Neural cell (in vitro differentiated cells): ENCODE measurements at regions not wholly inside any gene's neighbourhood (a gene's known extent, or its start where the extent isn't known, plus 50 kb on each side); places are given as distances from the start of the nearest gene placed in this dataset.

Experiments
- H2AFZ ChIP-seq: fragments of 200-600, 300-800 bp; sonication (generic), shearing (Covaris generic); 2 replicates; pipeline ENCODE4 v1.6.0; 2014; ENCODE audit warnings: low read depth, mild to moderate bottlenecking, antibody characterized with exemption, low read length, moderate library complexity
- H3F3A ChIP-seq: fragments of 200-600 bp; shearing (Covaris generic); 2 replicates; pipeline ENCODE4 v1.6.1; 2016; ENCODE audit warnings: mild to moderate bottlenecking, moderate library complexity, mixed read lengths, antibody characterized with exemption, low read length; ENCODE audit not compliant: insufficient read depth, poor library complexity, severe bottlenecking
- H3K27ac ChIP-seq: fragments of 200-600, 300-800 bp; sonication (generic), shearing (Covaris generic); 2 replicates; pipeline ENCODE4 v1.5.1; 2014; ENCODE audit warnings: mild to moderate bottlenecking, low read length, moderate library complexity
- H3K27me3 ChIP-seq: fragments of 300-800, 200-600 bp; sonication (generic), shearing (Covaris generic); 2 replicates; pipeline ENCODE4 v1.6.0; 2014; ENCODE audit warnings: mild to moderate bottlenecking, low read depth, low read length, moderate library complexity; ENCODE audit not compliant: insufficient read depth
- H3K36me3 ChIP-seq: fragments of 300-800, 200-600 bp; sonication (generic), shearing (Covaris generic); 2 replicates; pipeline ENCODE4 v1.5.1; 2014; ENCODE audit warnings: mild to moderate bottlenecking, antibody characterized with exemption, low read length, moderate library complexity; ENCODE audit not compliant: insufficient read depth
- H3K4me2 ChIP-seq: fragments of 300-800, 200-600 bp; sonication (generic), shearing (Covaris generic); 2 replicates; pipeline ENCODE4 v1.6.0; 2014; ENCODE audit warnings: mild to moderate bottlenecking, low read length
- H3K4me3 ChIP-seq: fragments of 300-800, 200-600 bp; sonication (generic), shearing (Covaris generic); 2 replicates; pipeline ENCODE4 v1.5.1; 2014; ENCODE audit warnings: mild to moderate bottlenecking, low read length, moderate library complexity
- H3K79me2 ChIP-seq: fragments of 200-600 bp; shearing (Covaris generic); replicated peaks from 2 replicates; pipeline ENCODE4 v1.6.0; 2014; ENCODE audit warnings: mild to moderate bottlenecking, low read length, moderate library complexity; ENCODE audit not compliant: insufficient read depth
- H3K9ac ChIP-seq: fragments of 300-800, 200-600 bp; sonication (generic), shearing (Covaris generic); 2 replicates; pipeline ENCODE4 v1.6.1; 2016; ENCODE audit warnings: mild to moderate bottlenecking, low read length, mixed read lengths
- H3K9me2 ChIP-seq: fragments of 200-600 bp; shearing (Covaris generic); 2 replicates; pipeline ENCODE4 v1.6.1; 2016; ENCODE audit warnings: mild to moderate bottlenecking, low read length, mixed read lengths; ENCODE audit not compliant: insufficient read depth
- H3K9me3 ChIP-seq: fragments of 200-600, 300-800 bp; sonication (generic), shearing (Covaris generic); 2 replicates; pipeline ENCODE4 v1.6.1; 2016; ENCODE audit warnings: mild to moderate bottlenecking, mixed run types, low read length, moderate library complexity, mixed read lengths
- H4K20me1 ChIP-seq: fragments of 200-600 bp; shearing (Covaris generic); 2 replicates; pipeline ENCODE4 v1.6.1; 2016; ENCODE audit warnings: mild to moderate bottlenecking, mixed run types; ENCODE audit not compliant: insufficient read depth
- EP300 ChIP-seq: fragments of 450-650 bp; conservative IDR thresholded peaks from 2 replicates; pipeline ENCODE4 v1.6.1; 2014; ENCODE audit warnings: antibody characterized with exemption, mild to moderate bottlenecking, moderate library complexity; ENCODE audit not compliant: poor library complexity, severe bottlenecking
- EZH2 ChIP-seq: fragments of 200-600, 300-800 bp; shearing (Covaris generic), sonication (generic); IDR thresholded peaks from 2 replicates; pipeline ENCODE4 v1.6.1; 2014; ENCODE audit warnings: antibody characterized with exemption, low read length, borderline replicate concordance, mild to moderate bottlenecking; ENCODE audit not compliant: insufficient read depth, poor library complexity, severe bottlenecking
- MXI1 ChIP-seq: fragments of 450-650 bp; conservative IDR thresholded peaks from 2 replicates; pipeline ENCODE4 v1.6.1; 2014; ENCODE audit warnings: antibody characterized with exemption, mild to moderate bottlenecking; ENCODE audit not compliant: poor library complexity, severe bottlenecking
- POLR2AphosphoS5 ChIP-seq: IDR thresholded peaks from 2 replicates; pipeline ENCODE4 v1.6.1; 2012
- RAD21 ChIP-seq: fragments of 450-650 bp; conservative IDR thresholded peaks from 2 replicates; pipeline ENCODE4 v1.6.1; 2014; ENCODE audit warnings: antibody characterized with exemption, mild to moderate bottlenecking, moderate library complexity
- SMC3 ChIP-seq: fragments of 450-650 bp; conservative IDR thresholded peaks from 2 replicates; pipeline ENCODE4 v1.6.1; 2014; ENCODE audit warnings: antibody characterized with exemption, mild to moderate bottlenecking, moderate library complexity; ENCODE audit not compliant: poor library complexity
- TAF1 ChIP-seq: IDR thresholded peaks from 2 replicates; pipeline ENCODE4 v1.6.1; 2012; ENCODE audit warnings: low read depth
- TF ChIP-seq, protein P1 (sequence below): IDR thresholded peaks from 2 replicates; pipeline ENCODE4 v1.6.1; 2012; ENCODE audit warnings: borderline replicate concordance

DNA sequence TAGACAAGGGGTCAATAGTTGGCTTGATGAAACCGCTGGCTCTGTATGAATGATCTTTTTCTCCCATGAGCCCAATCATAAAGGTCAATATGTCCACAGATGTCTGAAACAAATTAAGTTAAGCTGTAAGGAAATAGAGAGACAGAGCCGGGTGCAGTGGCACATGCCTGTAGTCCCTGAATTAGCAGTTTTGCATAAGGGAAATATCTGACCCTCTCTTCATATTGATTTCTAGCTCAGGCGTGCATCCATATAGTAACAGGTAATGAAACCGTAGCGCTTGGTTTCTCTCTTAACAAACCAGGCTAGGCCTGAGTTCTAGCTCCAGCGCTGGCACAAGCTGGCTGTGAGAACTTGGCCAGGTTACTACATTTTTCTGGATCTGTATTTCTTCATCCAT lies 118.1 kb upstream of the ERCC6L2 start:
- Histone ChIP-seq H3K27me3 (peaks cover 4% of the 10 kb centered on the region), H3K9ac (no peak overlapping the region), H3K36me3 (no peaks in the 10 kb centered on the region), H3K27ac (no peak overlapping the region), H3K4me2 (no peak overlapping the region), H3K4me3 (no peak overlapping the region), H3K79me2 (no peaks in the 10 kb centered on the region), H3K9me2 (no peaks in the 10 kb centered on the region), H3K9me3 (no peaks in the 10 kb centered on the region), H3F3A (no peaks in the 10 kb centered on the region), H4K20me1 (no peaks in the 10 kb centered on the region), H2AFZ (no peak overlapping the region)
- TF ChIP-seq, protein P1, sequence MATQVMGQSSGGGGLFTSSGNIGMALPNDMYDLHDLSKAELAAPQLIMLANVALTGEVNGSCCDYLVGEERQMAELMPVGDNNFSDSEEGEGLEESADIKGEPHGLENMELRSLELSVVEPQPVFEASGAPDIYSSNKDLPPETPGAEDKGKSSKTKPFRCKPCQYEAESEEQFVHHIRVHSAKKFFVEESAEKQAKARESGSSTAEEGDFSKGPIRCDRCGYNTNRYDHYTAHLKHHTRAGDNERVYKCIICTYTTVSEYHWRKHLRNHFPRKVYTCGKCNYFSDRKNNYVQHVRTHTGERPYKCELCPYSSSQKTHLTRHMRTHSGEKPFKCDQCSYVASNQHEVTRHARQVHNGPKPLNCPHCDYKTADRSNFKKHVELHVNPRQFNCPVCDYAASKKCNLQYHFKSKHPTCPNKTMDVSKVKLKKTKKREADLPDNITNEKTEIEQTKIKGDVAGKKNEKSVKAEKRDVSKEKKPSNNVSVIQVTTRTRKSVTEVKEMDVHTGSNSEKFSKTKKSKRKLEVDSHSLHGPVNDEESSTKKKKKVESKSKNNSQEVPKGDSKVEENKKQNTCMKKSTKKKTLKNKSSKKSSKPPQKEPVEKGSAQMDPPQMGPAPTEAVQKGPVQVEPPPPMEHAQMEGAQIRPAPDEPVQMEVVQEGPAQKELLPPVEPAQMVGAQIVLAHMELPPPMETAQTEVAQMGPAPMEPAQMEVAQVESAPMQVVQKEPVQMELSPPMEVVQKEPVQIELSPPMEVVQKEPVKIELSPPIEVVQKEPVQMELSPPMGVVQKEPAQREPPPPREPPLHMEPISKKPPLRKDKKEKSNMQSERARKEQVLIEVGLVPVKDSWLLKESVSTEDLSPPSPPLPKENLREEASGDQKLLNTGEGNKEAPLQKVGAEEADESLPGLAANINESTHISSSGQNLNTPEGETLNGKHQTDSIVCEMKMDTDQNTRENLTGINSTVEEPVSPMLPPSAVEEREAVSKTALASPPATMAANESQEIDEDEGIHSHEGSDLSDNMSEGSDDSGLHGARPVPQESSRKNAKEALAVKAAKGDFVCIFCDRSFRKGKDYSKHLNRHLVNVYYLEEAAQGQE = no peak
- TF ChIP-seq POLR2AphosphoS5 = no peak
- TF ChIP-seq SMC3 = no peak
- TF ChIP-seq EZH2 = no peak
- TF ChIP-seq EP300 = no peak
- TF ChIP-seq TAF1 = no peak

DNA sequence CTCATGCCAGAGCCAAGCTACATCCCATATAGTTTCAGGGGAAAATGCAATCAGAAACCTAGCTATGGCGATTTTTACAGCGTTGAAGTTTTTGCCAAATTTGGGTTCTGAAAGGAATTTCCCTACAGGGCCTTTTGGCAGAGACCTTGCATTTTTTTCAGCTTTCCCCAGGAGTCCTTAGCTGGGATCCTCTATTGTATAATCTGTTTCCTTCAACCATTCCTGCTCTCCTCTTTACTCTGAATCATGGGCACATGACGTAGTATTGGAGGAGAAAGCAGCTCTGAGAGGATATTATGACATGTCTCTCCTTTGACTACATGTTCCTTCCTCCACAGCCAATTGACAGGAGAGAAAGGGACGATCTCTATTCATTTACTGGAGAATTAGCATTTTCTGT lies 118.5 kb upstream of the ERCC6L2 start:
- Histone ChIP-seq H3K79me2 (no peaks in the 10 kb centered on the region), H3F3A (no peaks in the 10 kb centered on the region), H3K9ac (no peak overlapping the region), H3K9me2 (no peaks in the 10 kb centered on the region), H3K4me3 (no peak overlapping the region), H3K27ac (no peak overlapping the region), H4K20me1 (no peaks in the 10 kb centered on the region), H3K36me3 (no peaks in the 10 kb centered on the region), H3K9me3 (no peaks in the 10 kb centered on the region), H3K27me3 (peaks cover 4% of the 10 kb centered on the region), H2AFZ (no peak overlapping the region), H3K4me2 (no peak overlapping the region)
- TF ChIP-seq TAF1 (no peak), SMC3 (no peak), RAD21 (no peak), MXI1 (no peak), EP300 (no peak), EZH2 (no peak)
- TF ChIP-seq, protein P1 = no peak
